ENCODE measurements at regions not wholly inside any gene's neighbourhood (a gene's known extent, or its start where the extent isn't known, plus 50 kb on each side); places are given as distances from the start of the nearest gene placed in this dataset.

- TF ChIP-seq, protein P1, sequence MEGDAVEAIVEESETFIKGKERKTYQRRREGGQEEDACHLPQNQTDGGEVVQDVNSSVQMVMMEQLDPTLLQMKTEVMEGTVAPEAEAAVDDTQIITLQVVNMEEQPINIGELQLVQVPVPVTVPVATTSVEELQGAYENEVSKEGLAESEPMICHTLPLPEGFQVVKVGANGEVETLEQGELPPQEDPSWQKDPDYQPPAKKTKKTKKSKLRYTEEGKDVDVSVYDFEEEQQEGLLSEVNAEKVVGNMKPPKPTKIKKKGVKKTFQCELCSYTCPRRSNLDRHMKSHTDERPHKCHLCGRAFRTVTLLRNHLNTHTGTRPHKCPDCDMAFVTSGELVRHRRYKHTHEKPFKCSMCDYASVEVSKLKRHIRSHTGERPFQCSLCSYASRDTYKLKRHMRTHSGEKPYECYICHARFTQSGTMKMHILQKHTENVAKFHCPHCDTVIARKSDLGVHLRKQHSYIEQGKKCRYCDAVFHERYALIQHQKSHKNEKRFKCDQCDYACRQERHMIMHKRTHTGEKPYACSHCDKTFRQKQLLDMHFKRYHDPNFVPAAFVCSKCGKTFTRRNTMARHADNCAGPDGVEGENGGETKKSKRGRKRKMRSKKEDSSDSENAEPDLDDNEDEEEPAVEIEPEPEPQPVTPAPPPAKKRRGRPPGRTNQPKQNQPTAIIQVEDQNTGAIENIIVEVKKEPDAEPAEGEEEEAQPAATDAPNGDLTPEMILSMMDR (IDR thresholded peaks at IDR 0.05; ENCODE audit: insufficient read depth, low read depth, low read length): no peak
- no peak for DNase-seq (ENCODE audit: low read depth)
- no peak overlapping the region for H3K4me3 ChIP-seq (ENCODE audit: low read depth, low read length)
Measured at GRCh38 chr3:153572165-153572564, 410.1 kb downstream of the RAP2B start.

DNA sequence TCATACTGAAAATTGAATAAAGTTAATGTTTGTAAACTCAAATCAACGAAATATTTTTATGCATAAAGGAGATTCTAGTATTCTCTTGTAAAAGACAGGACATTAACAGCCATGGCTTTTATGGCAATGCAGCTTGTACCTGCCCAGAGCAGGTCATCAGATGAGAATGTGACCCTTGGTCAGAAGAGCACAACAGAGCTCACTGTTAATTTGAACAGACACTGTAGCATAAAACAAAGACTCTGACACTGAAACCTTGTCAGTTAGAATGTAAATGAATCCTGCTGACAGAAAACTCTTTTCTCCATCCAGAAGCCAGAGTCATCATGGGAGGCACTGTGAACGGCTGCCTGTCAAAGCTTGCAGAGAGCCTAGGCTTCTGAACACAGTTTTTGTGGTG is 410.6 kb downstream of the RAP2B start:
- no peak for DNase-seq (ENCODE audit: low read depth)
- H3K4me3 ChIP-seq (ENCODE audit: low read depth, low read length): no peak overlapping the region
- TF ChIP-seq, protein P1 (IDR thresholded peaks at IDR 0.05; ENCODE audit: insufficient read depth, low read depth, low read length): no peak

DNA sequence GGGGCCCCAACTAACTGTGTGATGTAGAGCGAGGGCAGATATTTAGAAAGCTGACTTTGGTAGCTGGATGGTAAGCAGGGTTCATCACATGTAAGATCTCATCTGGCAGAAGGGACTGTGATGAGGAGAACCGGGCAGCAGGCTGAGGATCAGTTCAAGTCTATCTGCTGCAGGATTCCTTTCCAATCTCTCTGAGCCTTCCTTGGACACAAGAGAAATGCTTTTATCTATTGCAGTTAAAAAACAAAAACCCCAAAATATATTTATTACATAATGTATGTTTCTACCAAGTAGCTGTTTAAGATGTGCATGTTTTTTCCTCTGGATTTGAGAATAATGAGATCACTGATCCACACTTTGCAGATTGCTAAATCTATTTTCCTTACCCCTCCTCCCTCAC is 411.5 kb downstream of the RAP2B start:
- no peak for DNase-seq (ENCODE audit: low read depth)
- H3K4me3 ChIP-seq (ENCODE audit: low read depth, low read length): no peak overlapping the region
- TF ChIP-seq, protein P1 (IDR thresholded peaks at IDR 0.05; ENCODE audit: insufficient read depth, low read depth, low read length): no peak

DNA sequence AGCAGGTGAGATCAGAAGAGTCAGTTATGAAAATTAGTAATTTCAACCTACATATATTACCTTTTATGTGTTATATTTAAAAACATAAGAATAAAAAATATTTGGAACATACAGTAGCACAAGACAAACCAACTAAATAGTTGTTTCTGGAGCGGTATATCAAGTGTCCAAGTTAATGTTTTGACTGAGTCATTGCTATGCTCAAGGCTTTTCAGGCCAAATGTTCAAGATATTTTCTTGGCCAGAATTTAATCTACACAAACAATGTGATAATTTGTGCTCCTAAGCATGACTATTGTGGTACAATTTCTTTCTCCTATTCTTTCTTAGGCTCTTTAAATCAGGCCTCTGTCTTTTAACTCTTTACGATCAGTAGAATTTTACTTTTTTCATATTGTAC is 412.4 kb downstream of the RAP2B start:
- no peak for DNase-seq (ENCODE audit: low read depth)
- TF ChIP-seq, protein P1 (IDR thresholded peaks at IDR 0.05; ENCODE audit: insufficient read depth, low read depth, low read length): no peak

GRCh38 chr3:153577059-153577736 is 415.2 kb downstream of the RAP2B start:
- H3K4me3 ChIP-seq (ENCODE audit: low read depth, low read length): no peak overlapping the region
- DNase-seq (ENCODE audit: low read depth): no peak
- TF ChIP-seq, protein P1 (IDR thresholded peaks at IDR 0.05; ENCODE audit: insufficient read depth, low read depth, low read length): no peak

More for the DNA sequence above, 412.4 kb downstream of the RAP2B start:
- no peak overlapping the region for H3K4me3 ChIP-seq (ENCODE audit: low read depth, low read length)

GRCh38 chr3:153578046-153578445 is 416.0 kb downstream of the RAP2B start:
- TF ChIP-seq, protein P1 (IDR thresholded peaks at IDR 0.05; ENCODE audit: insufficient read depth, low read depth, low read length): no peak
- DNase-seq (ENCODE audit: low read depth): no peak
- H3K4me3 ChIP-seq (ENCODE audit: low read depth, low read length): no peak overlapping the region

DNA sequence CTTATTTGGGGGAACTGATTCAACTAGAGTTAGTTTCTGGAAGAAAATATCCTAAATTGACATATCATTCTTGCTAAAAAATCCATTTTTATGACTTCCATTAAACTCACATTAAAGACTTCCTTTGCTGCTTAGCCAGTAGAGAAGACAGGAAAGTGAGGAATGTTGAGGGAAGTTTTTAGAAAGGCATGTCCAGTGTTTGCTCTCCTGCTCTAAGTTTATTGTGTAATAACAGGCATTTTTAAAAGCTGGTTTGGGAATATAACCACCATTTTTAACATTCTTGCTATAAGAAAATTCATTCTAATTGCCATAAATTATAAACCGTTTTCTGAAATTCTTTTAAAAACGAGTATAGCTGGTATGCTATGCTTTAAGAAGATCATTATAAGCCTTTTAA is 428.0 kb downstream of the RAP2B start:
- H3K4me3 ChIP-seq (ENCODE audit: low read depth, low read length): no peak overlapping the region
- TF ChIP-seq, protein P1 (IDR thresholded peaks at IDR 0.05; ENCODE audit: insufficient read depth, low read depth, low read length): no peak
- DNase-seq (ENCODE audit: low read depth): no peak

All from fibroblast of villous mesenchyme (primary cell).